ENCODE measurements at regions not wholly inside any gene's neighbourhood (a gene's known extent, or its start where the extent isn't known, plus 50 kb on each side); places are given as distances from the start of the nearest gene placed in this dataset.

DNA sequence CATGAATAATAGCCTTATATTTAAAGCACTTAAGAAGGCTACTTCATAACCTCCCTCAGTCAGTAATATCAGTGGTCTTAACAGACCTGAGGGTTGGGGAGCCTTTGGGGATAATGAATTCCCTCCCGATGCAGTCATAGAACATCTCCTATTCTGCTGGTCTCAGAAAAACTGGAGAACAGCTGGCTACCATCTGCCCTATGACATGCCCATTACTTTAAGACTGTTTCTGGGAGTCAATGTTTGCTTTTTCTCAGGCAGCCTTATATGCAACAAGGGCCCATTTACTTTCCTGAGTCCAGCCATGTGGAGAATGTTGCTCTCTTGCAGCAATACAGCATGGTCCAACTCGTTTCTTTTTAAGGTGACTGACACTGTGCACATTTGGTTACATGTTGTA lies 161.7 kb upstream of the PARP11 start:
- WGBS (ENCODE audit: insufficient coverage, insufficient replicate concordance, low lambda C conversion rate, missing lambda C conversion rate) = 42% methylated on average over 2 of the region's 2 CpGs
- no peak for DNase-seq (ENCODE audit: low read depth, low spot score)
- Histone ChIP-seq H3K27ac (ENCODE audit: control insufficient read depth, insufficient read depth) (no peak overlapping the region), H3K36me3 (ENCODE audit: control insufficient read depth in 2 of 2, insufficient read depth in 2 of 2, low read length in 1 of 2) (no peaks in the 10 kb centered on the region), H2AFZ (ENCODE audit: control insufficient read depth, low read depth, low read length) (no peak overlapping the region), H3K4me2 (ENCODE audit: control insufficient read depth, insufficient read depth) (no peak overlapping the region), H3K27me3 (replicated peaks in 1 of 2; ENCODE audit: control insufficient read depth in 2 of 2, insufficient read depth in 2 of 2, low read length in 1 of 2) (peaks cover 1 to 12% of the 10 kb centered on the region in 2 experiments), H4K20me1 (ENCODE audit: control insufficient read depth, insufficient read depth) (no peaks in the 10 kb centered on the region), H3K4me1 (ENCODE audit: control insufficient read depth, insufficient read depth, low read length) (no peaks in the 10 kb centered on the region), H3K9ac (ENCODE audit: control insufficient read depth, insufficient read depth, low read length) (no peak overlapping the region), H3K9me3 (replicated peaks; ENCODE audit: control insufficient read depth, insufficient read depth, low read length) (no peaks in the 10 kb centered on the region), H3K79me2 (ENCODE audit: control insufficient read depth, insufficient read depth, low read length) (no peaks in the 10 kb centered on the region), H3K4me3 (no peak overlapping the region)
- ChIA-PET POLR2A (no interaction called here), RAD21 (ENCODE audit: unreplicated experiment) (no interaction called here), CTCF (no interaction called here), SMC1A (ENCODE audit: uncharacterized antibody, unreplicated experiment) (no interaction called here)
- in situ Hi-C loops (cut with MboI) (no loop called here), intact Hi-C loops (cut with micrococcal nuclease; ENCODE audit: unreplicated experiment) (no loop called here)
- ATAC-seq = no peak
- no peak for FAIRE-seq
- TF ChIP-seq ZBED1 (IDR thresholded peaks at IDR 0.05; ENCODE audit: borderline replicate concordance) (no peak), RAD51 (IDR thresholded peaks at IDR 0.05) (no peak), BACH1 (IDR thresholded peaks at IDR 0.05; ENCODE audit: borderline replicate concordance) (no peak), MEF2A (IDR thresholded peaks at IDR 0.05; ENCODE audit: insufficient read depth, low read depth, low read length) (no peak), CBX5 (IDR thresholded peaks at IDR 0.05; ENCODE audit: low read depth) (no peak), SREBF2 (IDR thresholded peaks at IDR 0.05; ENCODE audit: low read length) (no peak)
- TF ChIP-seq, protein P1, sequence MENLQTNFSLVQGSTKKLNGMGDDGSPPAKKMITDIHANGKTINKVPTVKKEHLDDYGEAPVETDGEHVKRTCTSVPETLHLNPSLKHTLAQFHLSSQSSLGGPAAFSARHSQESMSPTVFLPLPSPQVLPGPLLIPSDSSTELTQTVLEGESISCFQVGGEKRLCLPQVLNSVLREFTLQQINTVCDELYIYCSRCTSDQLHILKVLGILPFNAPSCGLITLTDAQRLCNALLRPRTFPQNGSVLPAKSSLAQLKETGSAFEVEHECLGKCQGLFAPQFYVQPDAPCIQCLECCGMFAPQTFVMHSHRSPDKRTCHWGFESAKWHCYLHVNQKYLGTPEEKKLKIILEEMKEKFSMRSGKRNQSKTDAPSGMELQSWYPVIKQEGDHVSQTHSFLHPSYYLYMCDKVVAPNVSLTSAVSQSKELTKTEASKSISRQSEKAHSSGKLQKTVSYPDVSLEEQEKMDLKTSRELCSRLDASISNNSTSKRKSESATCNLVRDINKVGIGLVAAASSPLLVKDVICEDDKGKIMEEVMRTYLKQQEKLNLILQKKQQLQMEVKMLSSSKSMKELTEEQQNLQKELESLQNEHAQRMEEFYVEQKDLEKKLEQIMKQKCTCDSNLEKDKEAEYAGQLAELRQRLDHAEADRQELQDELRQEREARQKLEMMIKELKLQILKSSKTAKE (IDR thresholded peaks at IDR 0.05; ENCODE audit: low read depth, poor library complexity, severe bottlenecking) = no peak
- BruUV-seq (replicated peaks) = no TSS peak
